PC-9 (cell line): ENCODE measurements at regions not wholly inside any gene's neighbourhood (a gene's known extent, or its start where the extent isn't known, plus 50 kb on each side); places are given as distances from the start of the nearest gene placed in this dataset.
"Not testable (repeated sequence)": the region's sequence is repeated elsewhere in the genome, so short reads cannot be mapped to it uniquely, and the experiment has no call there.

Experiments used
- BruUV-seq: library from RNA; stranded (reverse); fragments of 400-500 nt; replicated peaks from 2 replicates; lab custom pipeline; 2021; lab: Mats Ljungman, UMichigan
- CTCF ChIA-PET: fragments of 300-600 bp; sonication (Branson Sonifier 250); formaldehyde crosslinking; loops from one replicate; lab custom pipeline; 2022; ENCODE audit warnings: antibody characterized with exemption; lab: Charles Lee
- POLR2A ChIA-PET: fragments of 300-600 bp; sonication (Branson Sonifier 250); formaldehyde crosslinking; loops from one replicate; lab custom pipeline; 2022; ENCODE audit warnings: antibody characterized with exemption; ENCODE audit not compliant: unreplicated experiment; lab: Charles Lee
- DNase-seq, 2 experiments: peaks; one replicate each; pipeline versions ENCODE4 v3.0.0 to v3.0.0-alpha.2; 2015 to 2022; ENCODE audit warnings: mixed read lengths in 1 of 2
- H2AFZ ChIP-seq: fragments of 200-600 bp; sonication (generic); 2 replicates; pipeline ENCODE4 v1.8.1; 2017; ENCODE audit warnings: antibody characterized with exemption
- H3F3A ChIP-seq: fragments of 200-600 bp; sonication (generic); 2 replicates; pipeline ENCODE4 v1.8.1; 2017; ENCODE audit warnings: antibody characterized with exemption, mild to moderate bottlenecking, low read depth; ENCODE audit not compliant: insufficient read depth
- H3K27ac ChIP-seq: fragments of 200-600 bp; sonication (generic); 2 replicates; pipeline ENCODE4 v1.6.1; 2016; ENCODE audit warnings: mixed run types
- H3K27me3 ChIP-seq: fragments of 200-600 bp; sonication (generic); 2 replicates; pipeline ENCODE4 v1.6.1; 2016; ENCODE audit warnings: low read depth, mixed run types; ENCODE audit not compliant: insufficient read depth
- H3K36me3 ChIP-seq: fragments of 200-600 bp; sonication (generic); 2 replicates; pipeline ENCODE4 v1.6.1; 2016; ENCODE audit warnings: low read depth, mixed run types
- H3K4me1 ChIP-seq: fragments of 200-600 bp; sonication (generic); replicated peaks from 2 replicates; pipeline ENCODE4 v1.6.1; 2016; ENCODE audit warnings: mixed run types; ENCODE audit not compliant: insufficient read depth
- H3K4me2 ChIP-seq: fragments of 200-600 bp; sonication (generic); 2 replicates; pipeline ENCODE4 v1.6.1; 2017; ENCODE audit warnings: mixed run types
- H3K4me3 ChIP-seq: fragments of 200-600 bp; sonication (generic); 2 replicates; pipeline ENCODE4 v1.6.1; 2016; ENCODE audit warnings: mixed run types
- H3K79me2 ChIP-seq: fragments of 200-600 bp; sonication (generic); 2 replicates; pipeline ENCODE4 v1.6.1; 2017; ENCODE audit warnings: low read depth, mixed run types
- H3K9me2 ChIP-seq: fragments of 200-600 bp; sonication (generic); 2 replicates; pipeline ENCODE4 v1.8.1; 2017; ENCODE audit warnings: mild to moderate bottlenecking; ENCODE audit not compliant: insufficient read depth
- H3K9me3 ChIP-seq: fragments of 200-600 bp; sonication (generic); 2 replicates; pipeline ENCODE4 v1.8.1; 2016; ENCODE audit warnings: low read depth; ENCODE audit not compliant: insufficient read depth
- H4K20me1 ChIP-seq: fragments of 200-600 bp; sonication (generic); 2 replicates; pipeline ENCODE4 v1.8.1; 2017; ENCODE audit not compliant: insufficient read depth
- EZH2 ChIP-seq: fragments of 200-600 bp; sonication (generic); IDR thresholded peaks from 2 replicates; pipeline ENCODE4 v1.8.0; 2017; ENCODE audit warnings: antibody characterized with exemption, low read depth
- intact Hi-C: fragments of 100-400 bp; cut with micrococcal nuclease; formaldehyde crosslinking; loops from one replicate; pipeline ENCODE4 v1.10.0; 2022; ENCODE audit not compliant: unreplicated experiment
- TF ChIP-seq, protein P1 (sequence below): fragments of 200-600 bp; sonication (generic); conservative IDR thresholded peaks from 2 replicates; pipeline ENCODE4 v1.6.1; 2017; ENCODE audit warnings: mixed run types, antibody characterized with exemption, mild to moderate bottlenecking, moderate library complexity

DNA sequence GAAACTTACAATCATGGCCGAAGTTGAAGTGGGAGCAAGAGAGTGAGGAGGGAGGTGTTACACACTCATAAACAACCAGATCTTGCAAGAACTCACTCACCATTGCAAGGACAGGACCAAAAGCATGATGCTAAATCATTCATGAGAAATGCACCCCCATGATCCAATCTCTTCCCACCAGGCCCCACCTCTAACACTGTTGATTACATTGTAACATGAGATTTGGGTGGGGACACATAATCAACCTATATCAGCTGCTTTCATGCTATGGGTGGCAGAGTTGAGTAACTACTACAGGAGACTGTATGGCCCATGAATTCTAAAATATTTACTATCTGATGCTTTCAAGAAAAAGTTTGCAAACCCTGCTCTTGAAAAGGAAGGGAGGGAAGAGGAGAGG, 155.1 kb downstream of the DEFB131A start:
- intact Hi-C loops: no loop called here
- Histone ChIP-seq H3K27me3 (peaks cover 22% of the 10 kb centered on the region; the same call in 1 of the 2 replicates), H4K20me1 (no peaks in the 10 kb centered on the region), H3K79me2 (no peaks in the 10 kb centered on the region), H3K36me3 (no peaks in the 10 kb centered on the region), H3K4me2 (no peak overlapping the region), H3K4me1 (no peaks in the 10 kb centered on the region), H3K27ac (no peak overlapping the region), H3F3A (no peaks in the 10 kb centered on the region), H3K9me3 (no peaks in the 10 kb centered on the region), H2AFZ (no peak overlapping the region), H3K9me2 (no peaks in the 10 kb centered on the region), H3K4me3 (no peak overlapping the region)
- no TSS peak for BruUV-seq
- TF ChIP-seq, protein P1, sequence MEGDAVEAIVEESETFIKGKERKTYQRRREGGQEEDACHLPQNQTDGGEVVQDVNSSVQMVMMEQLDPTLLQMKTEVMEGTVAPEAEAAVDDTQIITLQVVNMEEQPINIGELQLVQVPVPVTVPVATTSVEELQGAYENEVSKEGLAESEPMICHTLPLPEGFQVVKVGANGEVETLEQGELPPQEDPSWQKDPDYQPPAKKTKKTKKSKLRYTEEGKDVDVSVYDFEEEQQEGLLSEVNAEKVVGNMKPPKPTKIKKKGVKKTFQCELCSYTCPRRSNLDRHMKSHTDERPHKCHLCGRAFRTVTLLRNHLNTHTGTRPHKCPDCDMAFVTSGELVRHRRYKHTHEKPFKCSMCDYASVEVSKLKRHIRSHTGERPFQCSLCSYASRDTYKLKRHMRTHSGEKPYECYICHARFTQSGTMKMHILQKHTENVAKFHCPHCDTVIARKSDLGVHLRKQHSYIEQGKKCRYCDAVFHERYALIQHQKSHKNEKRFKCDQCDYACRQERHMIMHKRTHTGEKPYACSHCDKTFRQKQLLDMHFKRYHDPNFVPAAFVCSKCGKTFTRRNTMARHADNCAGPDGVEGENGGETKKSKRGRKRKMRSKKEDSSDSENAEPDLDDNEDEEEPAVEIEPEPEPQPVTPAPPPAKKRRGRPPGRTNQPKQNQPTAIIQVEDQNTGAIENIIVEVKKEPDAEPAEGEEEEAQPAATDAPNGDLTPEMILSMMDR: no peak
- no peak for TF ChIP-seq EZH2
- no peak for DNase-seq
- ChIA-PET CTCF (no interaction called here), POLR2A (no interaction called here)

GRCh38 chr4:9600246-9600645, 156.0 kb downstream of the DEFB131A start:
- H3K4me3 ChIP-seq: no peak overlapping the region
- H4K20me1 ChIP-seq: no peaks in the 10 kb centered on the region
- no peak overlapping the region for H2AFZ ChIP-seq
- no peak overlapping the region for H3K4me2 ChIP-seq
- peaks cover 22% of the 10 kb centered on the region; the same call in 1 of the 2 replicates for H3K27me3 ChIP-seq
- H3F3A ChIP-seq: no peaks in the 10 kb centered on the region
- CTCF ChIA-PET: no interaction called here
- H3K9me2 ChIP-seq: no peaks in the 10 kb centered on the region
- H3K4me1 ChIP-seq: no peaks in the 10 kb centered on the region
- BruUV-seq: no TSS peak
- no peak overlapping the region for H3K27ac ChIP-seq
- intact Hi-C loops: no loop called here
- POLR2A ChIA-PET: no interaction called here
- H3K36me3 ChIP-seq: no peaks in the 10 kb centered on the region
- H3K9me3 ChIP-seq: no peaks in the 10 kb centered on the region
- H3K79me2 ChIP-seq: no peaks in the 10 kb centered on the region
- TF ChIP-seq, protein P1: no peak
- TF ChIP-seq EZH2: no peak
- no peak for DNase-seq

- no TSS peak for BruUV-seq
- H3K27me3 ChIP-seq: peaks cover 27% of the 10 kb centered on the region
- H3K79me2 ChIP-seq: no peaks in the 10 kb centered on the region
- CTCF ChIA-PET: no interaction called here
- TF ChIP-seq, protein P1: no peak
- no peak for TF ChIP-seq EZH2
- POLR2A ChIA-PET: no interaction called here
- H3K9me3 ChIP-seq: no peaks in the 10 kb centered on the region
- DNase-seq: no peak
- no peak overlapping the region for H2AFZ ChIP-seq
- no peaks in the 10 kb centered on the region for H3K9me2 ChIP-seq
- H3K4me1 ChIP-seq: no peaks in the 10 kb centered on the region
- H4K20me1 ChIP-seq: no peaks in the 10 kb centered on the region
- H3F3A ChIP-seq: no peaks in the 10 kb centered on the region
- no peak overlapping the region for H3K4me2 ChIP-seq
- H3K4me3 ChIP-seq: no peak overlapping the region
- no peaks in the 10 kb centered on the region for H3K36me3 ChIP-seq
- H3K27ac ChIP-seq: no peak overlapping the region
- intact Hi-C loops: no loop called here
These were observed 158.2 kb downstream of the DEFB131A start for GRCh38 chr4:9602389-9602914.

DNA sequence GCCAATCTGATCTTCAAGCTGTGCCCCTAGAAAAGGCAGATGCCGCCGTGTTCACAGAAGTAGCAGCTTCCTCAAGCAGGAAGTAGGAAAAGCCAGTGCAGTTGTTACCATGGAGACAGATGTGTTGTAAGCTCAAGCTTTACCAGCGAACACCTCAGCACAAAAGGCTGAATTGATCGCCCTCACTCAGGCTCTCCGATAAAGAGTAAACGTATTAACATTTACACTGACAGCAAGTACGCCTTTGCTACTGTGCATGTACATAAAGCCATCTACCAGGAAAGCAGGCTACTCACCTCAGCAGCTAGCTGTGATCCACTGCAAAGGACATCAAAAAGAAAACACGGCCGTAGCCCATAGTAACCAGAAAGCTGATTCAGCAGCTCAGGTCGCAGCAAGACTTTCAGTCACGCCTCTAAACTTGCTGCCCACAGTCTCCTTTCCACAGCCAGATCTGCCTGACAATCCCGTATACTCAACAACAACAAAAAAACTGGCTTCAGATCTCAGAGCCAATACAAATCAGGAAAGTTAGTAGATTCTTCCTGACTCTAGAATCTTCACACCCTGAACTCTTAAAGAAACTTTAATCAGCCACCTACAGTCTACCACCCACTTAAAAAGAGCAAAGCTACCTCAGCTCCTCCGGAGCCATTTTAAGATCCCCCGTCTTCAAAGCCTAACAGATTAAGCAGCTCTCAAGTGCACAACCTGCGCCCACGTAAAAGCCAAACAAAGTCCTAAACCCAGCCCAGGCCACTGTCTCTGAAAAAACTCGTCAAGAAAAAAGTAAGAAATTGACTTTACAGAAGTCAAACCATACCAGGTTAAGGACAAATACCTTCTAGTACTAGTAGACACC, 160.0 kb downstream of the DEFB131A start:
- H3K36me3 ChIP-seq, H3K27ac ChIP-seq, DNase-seq, H3K9me3 ChIP-seq, H4K20me1 ChIP-seq, H3K4me3 ChIP-seq, H3K4me2 ChIP-seq, H3F3A ChIP-seq, CTCF ChIA-PET, H3K9me2 ChIP-seq, intact Hi-C loops, BruUV-seq, H3K79me2 ChIP-seq, H2AFZ ChIP-seq, H3K4me1 ChIP-seq, POLR2A ChIA-PET: not testable (repeated sequence)
- H3K27me3 ChIP-seq: peaks cover 27% of the 10 kb centered on the region

- POLR2A ChIA-PET, H3K9me2 ChIP-seq, H3K9me3 ChIP-seq, intact Hi-C loops, BruUV-seq, H2AFZ ChIP-seq, H3K4me2 ChIP-seq, H3K4me3 ChIP-seq, CTCF ChIA-PET, H3K27ac ChIP-seq, H3K4me1 ChIP-seq, H3F3A ChIP-seq, H3K36me3 ChIP-seq, DNase-seq, H3K79me2 ChIP-seq, H4K20me1 ChIP-seq: not testable (repeated sequence)
- peaks cover 27% of the 10 kb centered on the region for H3K27me3 ChIP-seq
These were observed 160.6 kb downstream of the DEFB131A start for GRCh38 chr4:9604893-9605190.
